GM18502 (cell line): ENCODE measurements at regions not wholly inside any gene's neighbourhood (a gene's known extent, or its start where the extent isn't known, plus 50 kb on each side); places are given as distances from the start of the nearest gene placed in this dataset.

Source experiments
- ATAC-seq: cut with Tn5 transposase; IDR thresholded peaks from one replicate; pipeline ENCODE4 v1.9.1; 2021; ENCODE audit warnings: mild to moderate bottlenecking; ENCODE audit not compliant: unreplicated experiment, poor library complexity

GRCh38 chrX:4936315-4936714 lies 1222.9 kb upstream of the PRKX start:
- ATAC-seq = no peak

- ATAC-seq = no peak
These were observed 1222.4 kb upstream of the PRKX start for GRCh38 chrX:4935846-4936245.

- ATAC-seq = no peak
These were observed 1222.0 kb upstream of the PRKX start for GRCh38 chrX:4935401-4935800.

- no peak for ATAC-seq
These were observed 1219.3 kb upstream of the PRKX start for GRCh38 chrX:4932790-4933189.

- ATAC-seq = no peak
These were observed 1217.0 kb upstream of the PRKX start for GRCh38 chrX:4930426-4930825.

- ATAC-seq = no peak
These were observed 1212.5 kb upstream of the PRKX start for GRCh38 chrX:4925911-4926310.

GRCh38 chrX:4909348-4909747 lies 1195.9 kb upstream of the PRKX start:
- ATAC-seq = no peak

GRCh38 chrX:4905576-4905975 lies 1192.1 kb upstream of the PRKX start:
- ATAC-seq = no peak

- ATAC-seq = no peak
These were observed 1167.8 kb upstream of the PRKX start for GRCh38 chrX:4881277-4881676.

- no peak for ATAC-seq
These were observed 1165.2 kb upstream of the PRKX start for GRCh38 chrX:4878640-4879039.

- ATAC-seq = no peak
These were observed 1162.8 kb upstream of the PRKX start for GRCh38 chrX:4876268-4876667.

- ATAC-seq = no peak
These were observed 1138.1 kb upstream of the PRKX start for GRCh38 chrX:4851534-4851933.

- ATAC-seq = no peak
These were observed 1136.9 kb upstream of the PRKX start for GRCh38 chrX:4850312-4850711.

GRCh38 chrX:4844376-4844775 lies 1130.9 kb upstream of the PRKX start:
- no peak for ATAC-seq

GRCh38 chrX:4841216-4841745 lies 1127.8 kb upstream of the PRKX start:
- no peak for ATAC-seq

GRCh38 chrX:4831574-4831973 lies 1118.1 kb upstream of the PRKX start:
- ATAC-seq = no peak

- no peak for ATAC-seq
These were observed 1117.6 kb upstream of the PRKX start for GRCh38 chrX:4830880-4831557.

- ATAC-seq = no peak
These were observed 1112.1 kb upstream of the PRKX start for GRCh38 chrX:4825550-4825949.

- no peak for ATAC-seq
These were observed 1096.1 kb upstream of the PRKX start for GRCh38 chrX:4809571-4809970.

- no peak for ATAC-seq
These were observed 1092.1 kb upstream of the PRKX start for GRCh38 chrX:4805502-4805901.

- ATAC-seq = no peak
These were observed 1087.3 kb upstream of the PRKX start for GRCh38 chrX:4800756-4801155.

GRCh38 chrX:4787971-4788370 lies 1074.5 kb upstream of the PRKX start:
- no peak for ATAC-seq
